ENCODE measurements at regions not wholly inside any gene's neighbourhood (a gene's known extent, or its start where the extent isn't known, plus 50 kb on each side); places are given as distances from the start of the nearest gene placed in this dataset.
"Not testable (repeated sequence)": the region's sequence is repeated elsewhere in the genome, so short reads cannot be mapped to it uniquely, and the experiment has no call there.

DNA sequence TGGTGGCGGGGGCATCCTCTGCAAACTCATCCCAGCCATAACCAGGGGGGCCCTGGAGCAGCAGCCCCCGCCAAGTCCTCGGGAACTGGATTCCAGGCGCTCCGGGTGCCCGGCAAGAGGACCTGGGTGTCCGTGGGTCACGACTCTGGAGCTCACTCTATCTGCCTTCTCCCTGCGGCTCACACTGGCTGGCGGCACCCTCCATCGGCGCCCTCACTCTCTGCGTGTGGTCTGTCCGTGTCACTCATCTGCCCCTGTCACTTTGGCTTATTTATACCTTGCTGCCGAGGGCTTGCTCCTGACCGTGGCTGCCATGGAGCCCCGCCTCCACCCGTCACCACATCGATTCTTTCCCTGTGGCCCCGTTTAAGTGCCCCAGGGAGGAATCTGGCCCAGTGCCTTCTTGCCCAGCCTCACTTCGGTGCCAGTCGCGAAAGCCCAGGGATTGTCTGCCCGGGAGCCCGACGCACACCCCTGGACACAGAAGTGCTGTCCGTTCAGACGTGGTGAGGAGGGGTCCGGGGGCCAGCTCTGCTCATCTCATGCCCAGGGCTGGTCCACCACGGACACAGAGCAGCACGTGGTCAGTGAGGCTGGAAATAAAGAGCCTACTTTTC, 115.7 kb upstream of the ZNF469 start:
- H3K36me3 ChIP-seq; H3K27ac ChIP-seq; H3K4me1 ChIP-seq (ENCODE audit: control insufficient read depth in 1 of 2, insufficient read depth in 1 of 2, low read depth in 1 of 2, low read length in 1 of 2); H3K9me3 ChIP-seq; H3K4me3 ChIP-seq (ENCODE audit: low read depth in 1 of 2, low read length in 1 of 2): not testable (repeated sequence)
- H3K27me3 ChIP-seq: peaks cover 24% of the 10 kb centered on the region

DNA sequence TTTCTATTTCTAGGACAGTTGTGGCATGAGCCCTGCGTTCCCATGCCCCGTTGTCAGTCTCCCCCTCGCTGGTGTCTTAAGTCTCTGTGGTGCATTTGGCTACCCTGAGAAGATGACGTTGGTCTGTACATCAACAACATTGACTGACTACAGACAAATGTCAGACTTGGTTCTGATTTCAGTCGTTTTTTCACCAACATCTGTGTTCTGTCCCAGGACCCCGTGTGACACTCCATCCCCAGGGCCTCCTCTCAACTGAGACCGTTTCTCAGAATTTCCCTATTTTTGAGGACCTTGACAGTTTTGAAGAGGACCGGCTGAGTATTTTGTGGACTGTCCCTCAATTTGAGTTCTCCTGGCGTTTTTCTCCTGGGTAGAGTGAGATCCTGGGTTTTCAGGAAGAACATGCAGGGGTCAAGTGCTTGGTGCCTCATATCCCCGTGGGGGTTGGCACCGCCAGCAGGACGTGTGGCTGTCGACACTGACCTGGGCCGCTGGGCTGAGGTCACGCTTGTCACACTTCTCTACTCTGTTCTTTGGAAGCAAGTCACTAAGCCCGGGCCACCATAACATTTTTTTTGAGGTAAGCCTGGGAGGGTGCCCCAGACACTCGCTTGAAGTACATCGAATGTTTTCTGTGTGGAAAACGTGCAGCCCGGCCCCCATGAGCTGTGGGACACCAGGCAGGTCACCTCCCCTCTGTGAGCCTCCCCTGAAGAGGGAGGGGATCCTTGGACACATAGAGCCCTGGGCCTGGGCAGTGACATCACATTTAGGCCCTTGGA, 114.4 kb upstream of the ZNF469 start:
- H3K27ac ChIP-seq; H3K4me3 ChIP-seq (ENCODE audit: low read depth in 1 of 2, low read length in 1 of 2); H3K4me1 ChIP-seq (ENCODE audit: control insufficient read depth in 1 of 2, insufficient read depth in 1 of 2, low read depth in 1 of 2, low read length in 1 of 2); H3K36me3 ChIP-seq; H3K9me3 ChIP-seq: not testable (repeated sequence)
- peaks cover 24% of the 10 kb centered on the region for H3K27me3 ChIP-seq

DNA sequence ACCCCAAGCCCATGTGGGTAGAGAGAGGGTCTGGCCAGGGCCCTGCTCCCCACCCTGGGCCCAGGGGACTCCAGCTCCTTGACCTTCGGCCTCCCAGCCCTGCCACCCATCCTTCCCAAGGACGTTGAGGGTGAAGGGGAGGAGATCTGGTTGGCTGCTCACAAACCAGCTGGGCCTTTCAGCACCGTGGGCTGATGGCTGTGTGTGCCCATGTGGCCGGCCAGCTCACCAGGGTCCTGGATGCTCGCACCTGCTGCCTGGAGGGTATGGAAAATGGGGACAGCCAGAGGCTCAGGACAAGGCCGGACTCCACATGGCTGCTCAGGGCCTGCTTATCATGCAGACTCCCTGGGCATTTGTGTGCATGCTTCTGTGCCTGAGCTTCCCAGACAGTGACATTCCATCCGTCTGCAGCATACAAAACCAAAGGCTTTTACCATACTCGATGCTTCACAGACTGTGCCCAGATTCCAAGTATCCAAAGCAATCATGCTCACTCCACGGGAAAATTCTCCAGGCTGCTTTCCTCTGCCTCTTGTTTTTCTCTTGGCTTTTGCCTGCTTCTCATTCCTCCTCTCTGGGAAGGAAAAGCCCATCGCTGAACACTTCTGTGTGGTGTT, 112.5 kb upstream of the ZNF469 start:
- not testable (repeated sequence) for H3K36me3 ChIP-seq; H3K4me3 ChIP-seq (ENCODE audit: low read depth in 1 of 2, low read length in 1 of 2); H3K9me3 ChIP-seq; H3K27ac ChIP-seq; H3K27me3 ChIP-seq; H3K4me1 ChIP-seq (ENCODE audit: control insufficient read depth in 1 of 2, insufficient read depth in 1 of 2, low read depth in 1 of 2, low read length in 1 of 2)

DNA sequence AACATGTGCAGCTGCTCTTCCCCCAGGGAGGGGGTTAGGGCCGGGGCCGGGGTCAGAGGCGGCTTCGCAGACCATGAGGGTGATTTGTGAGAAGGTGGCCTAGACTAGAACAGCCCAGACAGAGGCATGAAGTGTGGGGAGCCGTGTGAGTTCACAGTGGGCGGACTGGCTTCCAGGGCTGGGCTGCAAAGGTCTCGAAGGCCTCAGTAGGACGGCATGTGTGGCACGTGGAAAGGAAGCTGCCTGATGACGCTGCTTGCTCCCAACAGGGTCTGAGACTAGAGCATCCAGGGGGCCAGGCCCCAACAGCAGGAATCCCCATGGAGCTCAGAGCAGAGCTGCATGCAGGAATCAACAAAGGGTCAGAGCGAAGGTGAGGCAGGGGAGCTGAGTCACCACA, 111.5 kb upstream of the ZNF469 start:
- not testable (repeated sequence) for H3K36me3 ChIP-seq; H3K9me3 ChIP-seq; H3K4me3 ChIP-seq (ENCODE audit: low read depth in 1 of 2, low read length in 1 of 2); H3K27me3 ChIP-seq; H3K4me1 ChIP-seq (ENCODE audit: control insufficient read depth in 1 of 2, insufficient read depth in 1 of 2, low read depth in 1 of 2, low read length in 1 of 2); H3K27ac ChIP-seq

DNA sequence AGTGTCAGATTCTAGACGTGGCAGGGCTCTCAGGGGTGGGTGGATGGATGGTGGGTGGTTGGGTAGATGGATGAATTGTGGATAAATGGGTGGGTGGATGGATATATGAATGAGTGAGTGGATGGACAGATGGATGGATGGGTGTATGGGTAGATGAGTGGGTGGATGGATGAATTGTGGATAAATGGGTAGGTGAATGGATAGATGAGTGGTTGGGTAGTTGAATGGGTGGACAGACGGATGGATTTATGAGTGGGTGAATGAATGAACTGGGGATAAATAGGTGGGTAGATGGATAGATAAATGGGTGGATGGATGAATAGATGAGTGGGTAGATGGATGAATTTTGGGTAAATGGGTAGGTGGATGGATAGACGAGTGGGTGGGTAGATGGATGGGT, 111.0 kb upstream of the ZNF469 start:
- H3K9me3 ChIP-seq; H3K27me3 ChIP-seq; H3K27ac ChIP-seq; H3K4me1 ChIP-seq (ENCODE audit: control insufficient read depth in 1 of 2, insufficient read depth in 1 of 2, low read depth in 1 of 2, low read length in 1 of 2); H3K36me3 ChIP-seq; H3K4me3 ChIP-seq (ENCODE audit: low read depth in 1 of 2, low read length in 1 of 2): not testable (repeated sequence)

DNA sequence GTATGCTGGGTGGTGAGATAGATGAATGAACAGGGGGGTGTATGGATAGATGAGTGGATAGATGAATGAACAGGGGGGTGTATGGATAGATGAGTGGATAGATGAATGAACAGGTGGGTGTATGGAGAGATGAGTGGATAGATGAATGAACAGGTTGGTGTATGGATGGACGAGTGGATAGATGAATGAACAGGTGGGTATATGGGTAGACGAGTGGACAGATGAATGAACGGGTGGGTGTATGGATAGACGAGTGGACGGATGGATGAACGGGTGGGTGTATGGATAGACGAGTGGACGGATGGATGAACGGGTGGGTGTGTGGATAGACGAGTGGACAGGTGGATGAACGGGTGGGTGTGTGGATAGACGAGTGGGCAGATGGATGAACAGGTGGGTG, 110.3 kb upstream of the ZNF469 start:
- not testable (repeated sequence) for H3K9me3 ChIP-seq; H3K27me3 ChIP-seq; H3K36me3 ChIP-seq; H3K27ac ChIP-seq; H3K4me1 ChIP-seq (ENCODE audit: control insufficient read depth in 1 of 2, insufficient read depth in 1 of 2, low read depth in 1 of 2, low read length in 1 of 2); H3K4me3 ChIP-seq (ENCODE audit: low read depth in 1 of 2, low read length in 1 of 2)

DNA sequence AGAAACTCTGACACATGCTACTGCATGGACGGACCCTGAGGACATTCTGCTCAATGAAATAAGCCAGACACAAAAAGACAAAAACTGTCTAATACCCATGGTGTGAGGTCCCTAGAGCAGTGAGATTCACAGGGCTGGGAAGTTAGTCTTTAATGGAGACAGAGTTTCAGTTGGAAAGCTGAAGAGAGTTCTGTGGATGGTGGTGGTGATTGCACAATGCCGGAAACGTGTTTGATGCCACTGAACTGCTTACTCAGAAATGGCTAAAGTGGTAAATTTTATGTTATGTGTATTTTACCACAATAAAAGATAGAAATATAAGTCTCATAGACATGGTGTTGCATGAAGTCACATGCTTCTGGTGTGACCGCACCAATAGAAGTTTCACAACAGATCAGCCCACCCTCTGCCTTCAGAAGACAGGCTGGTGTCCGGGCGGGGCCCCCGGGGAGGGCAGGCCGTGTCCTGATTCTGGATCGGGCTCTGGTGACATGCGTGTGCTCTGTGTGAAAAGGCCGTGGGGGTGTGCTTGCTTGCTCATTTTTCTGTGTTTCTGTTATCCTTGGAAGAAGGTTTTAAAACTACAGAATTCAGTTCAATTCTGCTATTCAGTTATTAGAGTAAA, 108.5 kb upstream of the ZNF469 start:
- H3K27ac ChIP-seq; H3K27me3 ChIP-seq; H3K4me3 ChIP-seq (ENCODE audit: low read depth in 1 of 2, low read length in 1 of 2); H3K4me1 ChIP-seq (ENCODE audit: control insufficient read depth in 1 of 2, insufficient read depth in 1 of 2, low read depth in 1 of 2, low read length in 1 of 2); H3K36me3 ChIP-seq; H3K9me3 ChIP-seq: not testable (repeated sequence)

DNA sequence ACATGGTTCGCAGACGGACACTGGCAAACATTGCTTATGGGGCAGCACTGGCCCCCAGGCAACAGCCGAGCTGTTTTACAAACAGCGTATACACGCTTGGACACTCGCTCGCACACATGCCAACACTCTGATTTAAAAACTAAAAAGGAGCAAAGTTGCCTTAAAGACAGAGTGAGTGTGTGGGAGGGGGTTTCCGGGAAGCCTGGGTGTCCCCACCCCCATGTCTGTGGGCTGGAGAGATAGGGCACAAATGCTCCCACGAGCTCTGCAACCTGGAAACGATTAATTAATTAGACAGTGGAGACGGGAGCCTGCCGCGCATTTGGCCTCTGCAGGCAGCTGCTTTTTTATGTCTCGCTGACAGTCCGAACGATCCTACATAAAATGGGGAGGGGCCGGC, 107.9 kb upstream of the ZNF469 start:
- Histone ChIP-seq H3K36me3 (no peaks in the 10 kb centered on the region), H3K4me3 (ENCODE audit: low read depth in 1 of 2, low read length in 1 of 2) (no peak overlapping the region), H3K4me1 (ENCODE audit: control insufficient read depth in 1 of 2, insufficient read depth in 1 of 2, low read depth in 1 of 2, low read length in 1 of 2) (no peaks in the 10 kb centered on the region), H3K27ac (no peak overlapping the region), H3K9me3 (no peaks in the 10 kb centered on the region), H3K27me3 (no peaks in the 10 kb centered on the region)
- TF ChIP-seq, protein P1, sequence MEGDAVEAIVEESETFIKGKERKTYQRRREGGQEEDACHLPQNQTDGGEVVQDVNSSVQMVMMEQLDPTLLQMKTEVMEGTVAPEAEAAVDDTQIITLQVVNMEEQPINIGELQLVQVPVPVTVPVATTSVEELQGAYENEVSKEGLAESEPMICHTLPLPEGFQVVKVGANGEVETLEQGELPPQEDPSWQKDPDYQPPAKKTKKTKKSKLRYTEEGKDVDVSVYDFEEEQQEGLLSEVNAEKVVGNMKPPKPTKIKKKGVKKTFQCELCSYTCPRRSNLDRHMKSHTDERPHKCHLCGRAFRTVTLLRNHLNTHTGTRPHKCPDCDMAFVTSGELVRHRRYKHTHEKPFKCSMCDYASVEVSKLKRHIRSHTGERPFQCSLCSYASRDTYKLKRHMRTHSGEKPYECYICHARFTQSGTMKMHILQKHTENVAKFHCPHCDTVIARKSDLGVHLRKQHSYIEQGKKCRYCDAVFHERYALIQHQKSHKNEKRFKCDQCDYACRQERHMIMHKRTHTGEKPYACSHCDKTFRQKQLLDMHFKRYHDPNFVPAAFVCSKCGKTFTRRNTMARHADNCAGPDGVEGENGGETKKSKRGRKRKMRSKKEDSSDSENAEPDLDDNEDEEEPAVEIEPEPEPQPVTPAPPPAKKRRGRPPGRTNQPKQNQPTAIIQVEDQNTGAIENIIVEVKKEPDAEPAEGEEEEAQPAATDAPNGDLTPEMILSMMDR (IDR thresholded peaks at IDR 0.05): no peak

DNA sequence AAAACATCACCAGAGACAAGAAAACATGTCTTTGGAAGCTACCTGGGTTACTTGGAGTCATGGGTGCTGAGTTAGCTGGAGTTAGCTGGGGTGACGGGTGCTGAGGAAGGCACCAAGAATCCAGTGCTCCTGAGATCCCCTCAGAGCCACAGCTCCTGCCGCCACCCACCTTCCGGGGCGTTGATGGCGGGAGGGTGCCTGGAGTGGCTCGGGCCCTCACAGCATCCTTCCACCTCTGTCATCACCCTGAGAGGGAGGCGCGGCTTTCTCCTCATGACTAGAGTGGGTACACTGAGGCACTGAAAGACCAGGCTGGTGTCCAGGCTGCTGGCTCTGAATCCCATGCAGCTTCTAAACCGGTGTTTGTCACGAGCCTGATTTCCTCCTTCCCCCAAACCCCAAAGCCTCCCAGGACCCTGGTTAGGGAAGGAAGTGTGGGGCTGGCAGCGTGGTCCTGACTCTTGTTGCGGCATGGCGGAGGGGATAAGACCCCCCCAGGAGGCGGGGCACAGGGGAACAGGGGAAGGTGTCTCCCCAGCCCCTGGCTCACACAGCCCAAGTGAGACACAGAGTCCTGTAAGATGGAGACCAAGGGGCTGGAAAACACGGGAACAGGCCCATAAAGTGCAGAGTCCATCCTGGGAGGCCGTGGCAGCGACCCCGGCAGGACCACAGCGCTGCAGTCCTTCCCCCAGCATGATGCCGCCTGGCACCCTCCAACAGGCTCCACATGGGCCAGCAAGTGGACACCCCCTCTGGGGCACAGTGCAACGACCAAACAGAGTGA, 107.2 kb upstream of the ZNF469 start:
- H3K9me3 ChIP-seq; H3K27me3 ChIP-seq; H3K4me3 ChIP-seq (ENCODE audit: low read depth in 1 of 2, low read length in 1 of 2); H3K36me3 ChIP-seq; H3K27ac ChIP-seq; H3K4me1 ChIP-seq (ENCODE audit: control insufficient read depth in 1 of 2, insufficient read depth in 1 of 2, low read depth in 1 of 2, low read length in 1 of 2): not testable (repeated sequence)

DNA sequence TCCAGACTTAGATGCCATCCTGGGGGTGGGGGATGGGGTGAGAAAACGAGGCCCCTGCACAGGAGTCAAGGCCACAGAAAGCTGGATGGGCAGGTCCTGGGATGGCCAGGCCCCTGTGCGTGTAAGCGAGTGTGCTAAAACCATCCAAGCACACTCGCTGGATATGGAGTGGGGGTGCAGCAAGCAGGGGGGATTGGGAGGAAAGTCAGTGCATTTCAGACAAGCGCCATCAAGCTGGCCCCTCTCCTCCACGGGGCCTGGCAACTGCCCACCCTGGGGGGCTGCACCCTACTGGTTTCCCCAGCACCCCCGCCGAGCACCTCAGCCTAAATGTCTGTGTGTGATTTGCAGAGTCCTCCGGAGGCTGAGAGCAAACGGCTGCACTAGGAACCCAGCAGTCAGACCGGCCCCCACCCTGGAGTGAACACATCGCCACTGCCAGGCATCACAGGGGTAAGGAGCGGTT, 106.6 kb upstream of the ZNF469 start:
- not testable (repeated sequence) for H3K4me3 ChIP-seq (ENCODE audit: low read depth in 1 of 2, low read length in 1 of 2); H3K9me3 ChIP-seq; H3K27me3 ChIP-seq; H3K4me1 ChIP-seq (ENCODE audit: control insufficient read depth in 1 of 2, insufficient read depth in 1 of 2, low read depth in 1 of 2, low read length in 1 of 2); H3K27ac ChIP-seq; H3K36me3 ChIP-seq

Data from neutrophil (primary cell).